ENCODE measurements at regions not wholly inside any gene's neighbourhood (a gene's known extent, or its start where the extent isn't known, plus 50 kb on each side); places are given as distances from the start of the nearest gene placed in this dataset.
"Not testable (repeated sequence)": the region's sequence is repeated elsewhere in the genome, so short reads cannot be mapped to it uniquely, and the experiment has no call there.

DNA sequence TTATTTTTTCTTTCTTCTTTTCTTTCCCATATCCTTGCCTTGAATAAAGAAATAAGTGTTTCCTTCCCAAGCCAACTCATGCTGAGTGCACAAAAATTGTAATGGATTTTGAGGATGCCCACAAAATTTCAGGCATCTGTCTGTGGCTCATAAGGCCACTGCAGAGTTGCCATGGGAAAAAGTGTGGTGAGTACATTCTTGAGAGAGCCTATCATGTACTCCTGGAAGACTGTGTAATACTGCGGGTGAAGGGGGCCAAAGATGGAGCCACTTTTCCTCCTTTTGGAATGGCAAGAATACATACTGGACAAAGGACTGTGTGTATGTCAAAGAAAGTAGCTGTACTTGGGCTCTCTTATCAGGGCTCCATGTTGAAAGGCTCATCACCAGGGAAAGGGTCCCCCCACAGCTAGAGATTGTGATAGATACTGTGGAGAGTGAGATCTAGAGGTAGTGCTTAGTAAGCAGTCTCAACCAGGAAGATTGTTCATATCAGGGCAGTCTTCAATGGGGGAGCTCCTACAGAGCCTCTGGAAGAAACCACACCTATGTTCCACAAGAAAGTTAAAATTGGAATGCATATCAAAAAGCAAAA lies 341.6 kb upstream of the KCND2 start:
- H3K4me1 Mint-ChIP-seq, result no peaks in the 10 kb centered on the region
- no peak overlapping the region for H3K27ac Mint-ChIP-seq
- H3K9me3 Mint-ChIP-seq, result peaks cover 10% of the 10 kb centered on the region
- no peak overlapping the region for H3K4me3 Mint-ChIP-seq
- H3K36me3 Mint-ChIP-seq, result no peaks in the 10 kb centered on the region
- DNase-seq (ENCODE audit: low spot score in 2 of 2) (no peak), ATAC-seq (no peak)

DNA sequence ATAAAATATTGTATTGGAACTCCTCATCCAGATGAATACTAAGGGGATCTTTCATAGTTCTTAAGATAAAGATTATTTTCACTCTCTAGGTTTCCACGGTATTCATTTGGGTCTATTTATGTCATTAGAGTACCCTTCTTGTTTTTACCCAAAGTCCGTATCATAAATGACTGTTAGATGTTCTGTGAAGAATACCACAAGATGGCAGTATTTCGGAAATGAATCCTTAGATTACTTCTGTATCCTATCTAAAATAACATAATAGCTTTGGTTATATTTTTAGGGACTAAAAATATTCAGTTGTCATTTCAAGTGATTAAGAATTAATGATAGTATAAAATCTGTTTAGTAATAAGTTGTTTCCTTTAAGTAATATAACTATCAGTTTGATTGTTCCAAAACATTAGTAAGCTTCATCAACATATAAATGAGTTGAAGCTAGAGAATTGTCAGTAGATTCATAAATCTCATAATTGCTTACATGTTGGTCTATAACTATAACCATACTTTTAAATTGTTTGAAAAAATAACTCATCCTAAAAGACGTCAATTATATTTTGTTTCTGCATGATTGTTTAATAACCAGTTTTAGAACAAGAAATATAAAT lies 337.5 kb upstream of the KCND2 start:
- Mint-ChIP-seq H3K4me3 (no peak overlapping the region), H3K9me3 (peaks cover 3% of the 10 kb centered on the region), H3K4me1 (no peaks in the 10 kb centered on the region), H3K27ac (no peak overlapping the region), H3K36me3 (no peaks in the 10 kb centered on the region)
- ATAC-seq (no peak), DNase-seq (ENCODE audit: low spot score in 2 of 2) (no peak)

DNA sequence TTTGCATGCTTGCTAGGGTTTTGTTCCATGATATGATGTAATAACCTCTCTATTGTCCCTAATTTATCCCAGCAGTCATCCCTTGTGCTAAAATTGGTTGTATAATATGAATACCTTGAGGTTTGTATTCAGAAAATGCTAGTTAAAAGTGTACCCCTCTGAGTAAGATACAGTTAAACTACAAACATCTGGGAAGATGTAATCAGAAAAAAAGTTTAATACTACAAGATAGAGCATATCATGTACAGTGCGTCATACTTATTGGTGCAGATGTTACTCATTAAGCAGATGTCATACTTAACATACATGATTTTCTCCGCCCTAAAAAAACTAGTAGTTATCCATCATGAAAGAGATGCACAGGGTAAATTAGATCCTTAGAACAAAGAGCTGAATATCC lies 336.1 kb upstream of the KCND2 start:
- Mint-ChIP-seq H3K9me3 (peaks cover 4% of the 10 kb centered on the region), H3K4me3 (no peak overlapping the region), H3K4me1 (no peaks in the 10 kb centered on the region), H3K27ac (no peak overlapping the region), H3K36me3 (no peaks in the 10 kb centered on the region)
- DNase-seq (ENCODE audit: low spot score in 2 of 2), result no peak
- no peak for ATAC-seq

DNA sequence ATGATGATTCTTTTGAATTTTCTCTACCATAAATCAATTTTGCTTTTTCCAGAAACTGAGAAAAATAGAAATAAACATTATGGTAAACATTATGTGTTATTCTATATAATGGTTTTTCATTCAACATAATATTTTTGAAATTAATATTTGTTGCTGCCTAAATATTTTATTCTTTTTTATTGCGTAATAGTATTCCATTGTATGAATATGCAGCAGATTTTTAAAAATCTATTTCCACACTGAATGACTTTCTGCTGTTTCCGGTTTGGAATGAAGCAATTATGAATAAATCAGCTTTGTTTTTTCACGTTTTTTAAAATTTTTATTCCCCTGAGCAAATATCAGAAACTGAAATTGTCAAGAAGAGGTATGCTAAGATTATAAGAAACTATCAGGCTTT lies 335.2 kb upstream of the KCND2 start:
- Mint-ChIP-seq H3K4me1 (no peaks in the 10 kb centered on the region), H3K9me3 (peaks cover 4% of the 10 kb centered on the region)
- ATAC-seq, result no peak

DNA sequence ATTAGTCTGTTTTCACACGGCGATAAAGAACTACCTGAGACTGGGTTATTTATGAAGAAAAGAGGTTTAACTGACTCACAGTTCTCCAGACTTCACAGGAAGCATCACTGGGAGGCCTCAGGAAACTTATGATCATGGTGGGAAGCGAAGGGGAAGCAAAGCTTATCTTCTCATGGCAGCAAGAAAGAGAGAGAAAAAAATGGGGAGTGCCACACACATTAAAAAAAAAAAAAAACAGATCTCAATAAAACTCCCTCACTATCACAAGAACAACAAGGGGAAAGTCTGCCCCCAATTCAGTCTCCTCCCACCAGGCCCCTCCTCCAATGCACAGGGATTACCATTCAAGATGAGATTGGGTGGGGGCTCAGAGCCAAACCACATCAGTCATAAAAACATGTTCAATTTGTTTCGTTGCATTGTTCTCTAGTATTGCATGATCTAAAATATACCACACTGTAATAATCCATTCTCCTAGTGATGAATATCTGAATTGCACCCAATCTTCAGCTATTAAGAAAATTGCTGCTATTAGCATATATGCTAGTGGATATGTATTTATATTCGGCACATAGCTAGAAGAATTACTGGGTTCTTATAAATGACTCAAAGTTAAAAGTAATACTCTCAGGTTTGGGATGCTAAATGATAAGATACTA lies 328.9 kb upstream of the KCND2 start:
- no peaks in the 10 kb centered on the region for H3K36me3 Mint-ChIP-seq
- H3K4me3 Mint-ChIP-seq, result no peak overlapping the region
- H3K4me1 Mint-ChIP-seq, result no peaks in the 10 kb centered on the region
- ATAC-seq, result no peak
- H3K27ac Mint-ChIP-seq, result no peak overlapping the region
- no peak for DNase-seq (ENCODE audit: low spot score in 2 of 2)
- H3K9me3 Mint-ChIP-seq, result peaks cover 15% of the 10 kb centered on the region

More for the DNA sequence above, 335.2 kb upstream of the KCND2 start:
- Mint-ChIP-seq H3K36me3 (no peaks in the 10 kb centered on the region), H3K27ac (no peak overlapping the region), H3K4me3 (no peak overlapping the region)
- no peak for DNase-seq (ENCODE audit: low spot score in 2 of 2)

GRCh38 chr7:119944601-119944972 lies 328.4 kb upstream of the KCND2 start:
- peaks cover 16% of the 10 kb centered on the region for H3K9me3 Mint-ChIP-seq
- no peak for ATAC-seq
- no peaks in the 10 kb centered on the region for H3K4me1 Mint-ChIP-seq

DNA sequence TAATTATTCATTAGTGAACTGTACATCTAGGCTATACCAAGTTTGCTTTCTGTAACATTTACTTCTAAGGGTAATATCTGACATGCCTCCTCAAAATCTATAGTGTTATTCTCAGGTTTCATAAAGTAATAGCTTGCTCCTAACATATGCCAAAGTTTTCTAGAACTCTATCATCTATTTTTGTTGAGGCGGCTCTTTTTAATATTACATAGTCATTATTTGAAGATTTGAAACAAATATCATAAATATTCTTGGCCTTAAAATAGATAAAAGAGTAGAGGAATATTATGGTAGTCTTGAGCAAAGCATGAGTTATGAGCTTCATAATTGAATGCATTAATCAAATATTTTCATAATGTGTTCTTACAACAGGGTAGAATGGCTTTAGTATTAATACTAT lies 327.2 kb upstream of the KCND2 start:
- Mint-ChIP-seq H3K27ac (no peak overlapping the region), H3K4me1 (no peaks in the 10 kb centered on the region), H3K9me3 (peaks cover 21% of the 10 kb centered on the region), H3K4me3 (no peak overlapping the region), H3K36me3 (no peaks in the 10 kb centered on the region)
- ATAC-seq (no peak), DNase-seq (ENCODE audit: low spot score in 2 of 2) (no peak)

More at GRCh38 chr7:119944601-119944972, 328.4 kb upstream of the KCND2 start:
- no peak for DNase-seq (ENCODE audit: low spot score in 2 of 2)
- Mint-ChIP-seq H3K27ac (no peak overlapping the region), H3K36me3 (no peaks in the 10 kb centered on the region), H3K4me3 (no peak overlapping the region)

DNA sequence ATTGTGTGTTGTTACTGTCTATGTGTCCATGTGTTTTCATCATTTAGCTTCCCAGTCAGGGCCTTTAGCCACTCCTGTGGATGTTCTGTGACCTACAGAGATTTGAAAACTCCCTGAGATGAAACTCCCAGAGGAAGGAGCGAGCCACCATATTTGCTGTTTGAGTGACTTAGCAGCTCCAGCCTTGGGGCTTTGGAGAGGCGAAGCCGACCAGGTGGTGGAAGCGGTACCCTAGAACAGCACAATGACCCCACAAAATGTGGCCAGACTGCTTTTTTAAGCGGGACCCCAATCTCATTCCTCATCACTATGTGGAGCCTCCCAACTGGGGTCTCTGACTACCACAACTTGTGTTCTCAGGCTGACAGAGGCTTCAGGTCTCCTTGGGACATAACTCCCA lies 323.9 kb upstream of the KCND2 start:
- no peak overlapping the region for H3K27ac Mint-ChIP-seq
- no peak overlapping the region for H3K4me3 Mint-ChIP-seq
- DNase-seq (ENCODE audit: low spot score in 2 of 2), result no peak

GRCh38 chr7:119950390-119951041 lies 322.5 kb upstream of the KCND2 start:
- not testable (repeated sequence) for ATAC-seq; H3K27ac Mint-ChIP-seq; H3K36me3 Mint-ChIP-seq; H3K4me1 Mint-ChIP-seq; DNase-seq (ENCODE audit: low spot score in 2 of 2); H3K4me3 Mint-ChIP-seq
- peaks cover 16% of the 10 kb centered on the region for H3K9me3 Mint-ChIP-seq

More for the DNA sequence above, 323.9 kb upstream of the KCND2 start:
- Mint-ChIP-seq H3K4me1 (no peaks in the 10 kb centered on the region), H3K36me3 (no peaks in the 10 kb centered on the region), H3K9me3 (peaks cover 15% of the 10 kb centered on the region)
- ATAC-seq, result no peak

GRCh38 chr7:119951614-119952013 lies 321.4 kb upstream of the KCND2 start:
- not testable (repeated sequence) for H3K27ac Mint-ChIP-seq; H3K4me1 Mint-ChIP-seq; ATAC-seq; DNase-seq (ENCODE audit: low spot score in 2 of 2); H3K4me3 Mint-ChIP-seq; H3K36me3 Mint-ChIP-seq
- H3K9me3 Mint-ChIP-seq, result peaks cover 14% of the 10 kb centered on the region

- DNase-seq (ENCODE audit: low spot score in 2 of 2) (no peak), ATAC-seq (no peak)
- no peaks in the 10 kb centered on the region for H3K36me3 Mint-ChIP-seq
- H3K4me1 Mint-ChIP-seq, result no peaks in the 10 kb centered on the region
- no peak overlapping the region for H3K27ac Mint-ChIP-seq
- H3K9me3 Mint-ChIP-seq, result peaks cover 5% of the 10 kb centered on the region
- no peak overlapping the region for H3K4me3 Mint-ChIP-seq
Observed at GRCh38 chr7:119957335-119957734, 315.6 kb upstream of the KCND2 start.

GRCh38 chr7:119959811-119960210 lies 313.2 kb upstream of the KCND2 start:
- Mint-ChIP-seq H3K27ac (no peak overlapping the region), H3K36me3 (no peaks in the 10 kb centered on the region), H3K4me3 (no peak overlapping the region), H3K9me3 (peaks cover 2% of the 10 kb centered on the region), H3K4me1 (no peaks in the 10 kb centered on the region)
- ATAC-seq (no peak), DNase-seq (ENCODE audit: low spot score in 2 of 2) (no peak)

DNA sequence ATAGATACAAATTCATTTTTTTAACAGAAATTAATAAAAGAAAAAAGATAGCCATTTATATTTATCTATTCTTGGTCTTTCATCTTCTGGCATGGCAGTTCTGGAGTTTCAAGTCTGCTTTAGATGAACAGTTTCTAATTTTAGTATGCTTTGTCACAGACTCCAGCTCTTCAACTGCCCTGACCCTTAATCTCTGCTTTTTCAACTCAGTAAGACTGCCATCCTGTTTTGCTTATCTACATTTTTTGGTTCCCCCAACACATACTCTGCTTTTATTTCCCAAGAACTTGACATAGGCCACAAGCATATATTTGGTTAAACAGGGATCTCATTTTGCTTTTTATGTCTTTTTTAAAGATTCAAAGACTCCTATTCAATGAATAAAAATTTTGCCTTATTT lies 309.3 kb upstream of the KCND2 start:
- Mint-ChIP-seq H3K36me3 (no peaks in the 10 kb centered on the region), H3K4me1 (no peaks in the 10 kb centered on the region)

DNA sequence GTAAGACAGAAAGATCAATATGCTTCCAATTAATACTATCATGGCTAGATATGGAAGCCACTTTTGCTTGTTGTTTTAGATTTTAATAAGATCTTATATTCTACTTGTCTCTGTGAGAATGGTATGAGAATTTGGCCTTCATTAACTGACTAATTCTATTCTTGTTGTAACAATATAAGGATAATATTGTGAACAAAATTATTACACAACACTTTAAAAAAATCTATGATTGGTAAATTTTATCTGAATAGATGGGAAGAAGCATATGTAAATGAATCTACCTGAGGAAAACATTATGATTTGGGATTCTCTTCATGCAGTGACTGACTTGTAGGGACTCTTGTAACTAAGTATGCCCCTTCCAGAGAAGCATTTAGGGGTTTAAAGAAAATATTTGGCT lies 308.9 kb upstream of the KCND2 start:
- DNase-seq (ENCODE audit: low spot score in 2 of 2), result no peak
- Mint-ChIP-seq H3K36me3 (no peaks in the 10 kb centered on the region), H3K4me3 (no peak overlapping the region), H3K4me1 (no peaks in the 10 kb centered on the region), H3K27ac (no peak overlapping the region), H3K9me3 (peaks cover 6% of the 10 kb centered on the region)
- ATAC-seq, result no peak

More for the DNA sequence above, 309.3 kb upstream of the KCND2 start:
- no peak overlapping the region for H3K27ac Mint-ChIP-seq
- ATAC-seq (no peak), DNase-seq (ENCODE audit: low spot score in 2 of 2) (no peak)
- peaks cover 6% of the 10 kb centered on the region for H3K9me3 Mint-ChIP-seq
- H3K4me3 Mint-ChIP-seq, result no peak overlapping the region

DNA sequence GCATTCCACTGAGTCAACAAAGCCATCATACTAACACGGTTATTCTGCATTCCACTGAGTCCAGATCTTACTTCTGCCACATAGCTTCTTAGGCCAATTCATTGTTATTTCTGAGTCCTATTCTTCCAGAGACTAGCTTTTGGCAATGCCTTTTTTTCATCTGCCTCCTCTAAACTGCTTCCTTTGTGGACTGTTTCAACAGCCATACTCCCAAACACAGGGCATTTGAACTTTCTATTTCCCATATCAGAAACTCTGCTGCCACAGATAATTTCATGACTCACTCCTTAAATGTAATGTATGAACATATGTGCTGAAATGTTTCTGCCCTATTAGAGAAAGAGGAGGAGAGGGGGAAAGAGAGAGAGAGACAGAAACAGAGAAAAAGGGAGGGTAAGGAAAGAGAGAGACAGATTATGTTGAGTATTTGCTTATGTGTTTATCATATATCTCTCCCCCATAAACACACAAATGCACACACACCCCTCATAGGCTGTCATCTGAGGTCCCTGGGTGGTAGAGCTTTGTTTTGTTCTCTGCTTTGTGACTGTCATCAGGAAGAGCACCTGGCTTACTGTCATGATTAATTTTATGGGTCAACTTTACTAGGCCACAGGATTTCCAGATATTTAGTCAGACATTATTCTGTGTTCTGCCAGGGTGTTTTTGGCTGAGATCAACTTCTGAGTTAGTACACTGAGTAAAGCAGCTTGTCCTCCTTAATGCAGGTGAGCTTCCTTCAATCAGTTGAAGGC lies 308.0 kb upstream of the KCND2 start:
- no peak overlapping the region for H3K27ac Mint-ChIP-seq
- H3K36me3 Mint-ChIP-seq, result no peaks in the 10 kb centered on the region
- peaks cover 6% of the 10 kb centered on the region for H3K9me3 Mint-ChIP-seq
- no peaks in the 10 kb centered on the region for H3K4me1 Mint-ChIP-seq
- ATAC-seq (no peak), DNase-seq (ENCODE audit: low spot score in 2 of 2) (no peak)
- H3K4me3 Mint-ChIP-seq, result no peak overlapping the region
